ENCODE measurements at regions not wholly inside any gene's neighbourhood (a gene's known extent, or its start where the extent isn't known, plus 50 kb on each side); places are given as distances from the start of the nearest gene placed in this dataset.

DNA sequence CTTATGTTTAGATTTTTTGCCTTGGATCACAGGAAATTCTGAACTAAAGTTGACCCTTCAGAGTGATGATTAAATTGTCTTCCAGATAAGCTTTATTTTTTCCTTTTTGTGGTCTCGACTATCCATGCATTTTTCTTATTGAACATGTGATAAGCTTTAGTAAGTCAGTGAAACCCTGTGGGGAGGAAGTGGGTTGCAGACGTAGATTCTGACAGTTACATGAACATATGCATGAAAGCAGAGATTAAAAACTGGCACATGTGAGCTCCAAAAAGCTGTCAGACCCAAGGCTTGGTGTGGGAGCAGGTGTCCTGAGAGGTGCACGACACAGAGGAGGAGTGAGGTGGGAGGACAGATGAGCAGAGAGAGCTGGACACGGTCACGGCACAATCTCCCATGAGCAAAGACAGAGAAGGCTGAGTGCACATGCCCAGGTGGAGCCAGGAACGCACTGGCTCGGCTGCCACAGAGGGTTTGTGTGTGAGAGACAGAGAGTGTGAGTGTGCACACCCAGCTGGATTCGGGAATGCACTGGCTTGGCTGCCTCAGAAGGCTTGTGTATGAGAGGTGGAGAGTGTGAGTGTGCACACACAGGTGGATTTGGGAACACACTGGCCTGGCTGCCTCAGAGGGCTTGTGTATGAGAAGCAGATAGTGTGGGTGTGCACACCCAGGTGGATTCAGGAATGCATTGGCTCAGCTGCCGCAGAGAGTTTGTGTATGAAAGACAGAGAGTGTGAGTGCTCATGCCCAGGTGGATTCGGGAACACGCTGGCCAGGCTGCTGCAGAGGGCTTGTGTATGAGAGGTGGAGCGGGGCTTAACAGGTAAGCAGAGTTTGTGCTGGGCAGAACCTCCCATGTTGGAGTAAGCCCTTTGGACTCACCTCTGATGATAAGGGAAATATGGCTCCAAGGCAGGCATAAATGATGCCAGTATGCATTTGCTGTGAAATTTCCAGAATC is 849.1 kb upstream of the SALL3 start:
- H3K9me3 ChIP-seq = no peaks in the 10 kb centered on the region
- H3K36me3 ChIP-seq (ENCODE audit: low read depth, missing control alignments) = no peaks in the 10 kb centered on the region
- no peak for DNase-seq
- no peak overlapping the region for H3K27ac ChIP-seq
- WGBS, 2 donors = 57 to 67% methylated on average over 12 of the region's 12 CpGs
- no peak overlapping the region for H3K4me3 ChIP-seq
- H3K27me3 ChIP-seq = no peaks in the 10 kb centered on the region
- TF ChIP-seq POLR2A (IDR thresholded peaks at IDR 0.05) = no peak
- TF ChIP-seq, protein P1, sequence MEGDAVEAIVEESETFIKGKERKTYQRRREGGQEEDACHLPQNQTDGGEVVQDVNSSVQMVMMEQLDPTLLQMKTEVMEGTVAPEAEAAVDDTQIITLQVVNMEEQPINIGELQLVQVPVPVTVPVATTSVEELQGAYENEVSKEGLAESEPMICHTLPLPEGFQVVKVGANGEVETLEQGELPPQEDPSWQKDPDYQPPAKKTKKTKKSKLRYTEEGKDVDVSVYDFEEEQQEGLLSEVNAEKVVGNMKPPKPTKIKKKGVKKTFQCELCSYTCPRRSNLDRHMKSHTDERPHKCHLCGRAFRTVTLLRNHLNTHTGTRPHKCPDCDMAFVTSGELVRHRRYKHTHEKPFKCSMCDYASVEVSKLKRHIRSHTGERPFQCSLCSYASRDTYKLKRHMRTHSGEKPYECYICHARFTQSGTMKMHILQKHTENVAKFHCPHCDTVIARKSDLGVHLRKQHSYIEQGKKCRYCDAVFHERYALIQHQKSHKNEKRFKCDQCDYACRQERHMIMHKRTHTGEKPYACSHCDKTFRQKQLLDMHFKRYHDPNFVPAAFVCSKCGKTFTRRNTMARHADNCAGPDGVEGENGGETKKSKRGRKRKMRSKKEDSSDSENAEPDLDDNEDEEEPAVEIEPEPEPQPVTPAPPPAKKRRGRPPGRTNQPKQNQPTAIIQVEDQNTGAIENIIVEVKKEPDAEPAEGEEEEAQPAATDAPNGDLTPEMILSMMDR (IDR thresholded peaks at IDR 0.05) = no peak
- no peaks in the 10 kb centered on the region for H3K4me1 ChIP-seq
- intact Hi-C loops (cut with DNase I; ENCODE audit: low total_unique reads) = no loop called here

DNA sequence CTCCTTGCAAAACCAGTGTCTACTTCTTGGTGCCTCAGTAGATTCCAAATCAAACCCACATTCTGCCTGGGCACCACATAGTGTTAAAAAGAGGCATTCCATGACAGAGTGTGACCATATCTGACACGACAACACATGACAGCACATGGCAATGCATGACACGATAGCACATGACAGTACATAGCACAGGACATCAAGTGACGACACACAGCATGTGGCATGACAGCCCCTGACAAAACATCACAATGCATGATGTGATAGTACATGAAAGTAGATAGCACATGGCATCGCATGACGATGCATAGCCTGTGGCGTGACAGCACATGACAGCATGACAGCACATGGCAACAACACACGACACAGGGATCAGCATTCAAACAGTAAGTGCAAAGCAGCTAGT is 845.9 kb upstream of the SALL3 start:
- no peaks in the 10 kb centered on the region for H3K27me3 ChIP-seq
- TF ChIP-seq, protein P1 (IDR thresholded peaks at IDR 0.05) = no peak
- TF ChIP-seq POLR2A (IDR thresholded peaks at IDR 0.05) = no peak

DNA sequence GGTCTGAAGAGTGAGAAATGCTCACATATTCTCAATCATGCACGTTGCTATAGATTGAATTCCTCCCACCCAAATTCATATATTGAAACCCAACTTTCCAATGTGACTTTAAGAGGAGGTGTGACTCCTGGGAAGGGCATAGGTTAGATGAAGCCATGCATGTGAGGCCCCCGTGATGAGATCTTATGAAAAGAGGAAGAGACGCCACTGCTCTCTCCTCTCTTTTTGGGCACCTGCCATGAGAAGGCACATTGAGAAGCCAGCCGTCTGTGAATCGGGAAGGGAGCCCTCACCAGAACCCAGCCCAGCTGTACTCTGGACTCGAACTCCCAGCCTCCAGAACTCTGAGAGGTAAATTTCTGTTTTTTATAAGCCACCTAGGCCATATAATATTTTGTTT is 842.6 kb upstream of the SALL3 start:
- WGBS, 2 donors = 85 to 87% methylated on average over 6 of the region's 6 CpGs
- no peaks in the 10 kb centered on the region for H3K9me3 ChIP-seq
- H3K4me1 ChIP-seq = no peaks in the 10 kb centered on the region
- no peak for DNase-seq
- H3K4me3 ChIP-seq = no peak overlapping the region
- intact Hi-C loops (cut with DNase I; ENCODE audit: low total_unique reads) = no loop called here
- H3K27ac ChIP-seq = no peak overlapping the region
- no peaks in the 10 kb centered on the region for H3K27me3 ChIP-seq
- H3K36me3 ChIP-seq (ENCODE audit: low read depth, missing control alignments) = no peaks in the 10 kb centered on the region
- no peak for TF ChIP-seq POLR2A (IDR thresholded peaks at IDR 0.05)
- TF ChIP-seq, protein P1 (IDR thresholded peaks at IDR 0.05) = no peak

More for the DNA sequence above, 845.9 kb upstream of the SALL3 start:
- Histone ChIP-seq H3K4me3 (no peak overlapping the region), H3K4me1 (no peaks in the 10 kb centered on the region), H3K27ac (no peak overlapping the region), H3K9me3 (no peaks in the 10 kb centered on the region), H3K36me3 (ENCODE audit: low read depth, missing control alignments) (no peaks in the 10 kb centered on the region)
- 79 to 85% methylated on average over 7 of the region's 7 CpGs for WGBS, 2 donors
- DNase-seq = no peak
- intact Hi-C loops (cut with DNase I; ENCODE audit: low total_unique reads) = no loop called here

DNA sequence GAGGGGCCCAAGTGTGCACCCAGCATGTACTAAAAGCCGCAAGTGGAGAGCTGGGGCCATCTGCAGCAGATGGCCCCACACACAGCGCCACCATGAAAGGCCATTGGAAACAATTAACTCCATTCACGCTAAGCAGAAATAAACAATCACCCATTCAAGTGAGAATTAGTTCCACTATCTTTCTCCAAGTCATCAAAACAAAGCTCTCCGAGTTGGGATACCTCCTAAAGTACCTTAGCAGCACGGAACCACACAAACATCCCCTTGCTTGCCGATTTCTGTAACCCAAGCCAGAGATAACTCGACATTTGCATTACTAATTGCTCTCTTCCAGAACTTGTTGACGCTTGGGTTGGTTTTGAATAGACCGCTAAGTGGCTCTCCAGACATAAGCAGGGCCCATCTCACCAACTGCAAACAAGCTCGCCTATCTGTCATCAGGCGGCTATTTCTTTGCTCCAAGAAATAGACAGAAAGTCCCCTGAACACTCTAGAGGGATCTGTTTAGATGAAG is 840.6 kb upstream of the SALL3 start:
- H3K4me3 ChIP-seq = no peak overlapping the region
- H3K36me3 ChIP-seq (ENCODE audit: low read depth, missing control alignments) = no peaks in the 10 kb centered on the region
- WGBS, 2 donors = 63 to 66% methylated on average over 10 to 11 of the region's 11 CpGs
- no peaks in the 10 kb centered on the region for H3K9me3 ChIP-seq
- TF ChIP-seq POLR2A (IDR thresholded peaks at IDR 0.05) = no peak
- TF ChIP-seq, protein P1 (IDR thresholded peaks at IDR 0.05) = no peak
- H3K4me1 ChIP-seq = no peaks in the 10 kb centered on the region
- DNase-seq = no peak
- H3K27ac ChIP-seq = no peak overlapping the region
- intact Hi-C loops (cut with DNase I; ENCODE audit: low total_unique reads) = no loop called here
- no peaks in the 10 kb centered on the region for H3K27me3 ChIP-seq
